ENCODE measurements at regions not wholly inside any gene's neighbourhood (a gene's known extent, or its start where the extent isn't known, plus 50 kb on each side); places are given as distances from the start of the nearest gene placed in this dataset.

DNA sequence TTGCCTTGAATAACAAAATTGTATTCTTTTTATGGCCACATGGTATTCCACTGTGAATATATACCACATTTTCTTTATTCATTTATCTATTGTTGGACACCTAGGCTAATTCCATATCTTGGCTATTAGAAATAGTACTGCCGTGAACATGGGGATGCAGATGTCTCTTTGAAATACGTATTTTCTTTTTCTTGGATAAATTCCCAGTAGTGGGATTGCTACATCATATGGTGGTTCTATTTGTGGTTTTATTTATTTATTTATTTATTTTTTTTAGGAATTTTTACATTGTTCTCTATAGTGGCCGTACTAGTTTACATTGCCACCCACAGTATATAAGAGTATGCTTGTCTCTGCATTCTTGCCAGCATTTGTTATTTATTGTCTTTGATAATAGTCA lies 679.8 kb upstream of the NRXN1 start:
- no peak for DNase-seq (ENCODE audit: low spot score)
- Histone ChIP-seq H3K27me3 (replicated peaks; ENCODE audit: insufficient read depth, low read depth, low read length, poor library complexity) (no peaks in the 10 kb centered on the region), H3K4me3 (ENCODE audit: low read depth, low read length, poor library complexity, severe bottlenecking) (no peak overlapping the region), H3K27ac (ENCODE audit: low read depth, low read length, poor library complexity, severe bottlenecking) (no peak overlapping the region), H3K9me3 (ENCODE audit: low read depth, low read length, poor library complexity, severe bottlenecking) (no peaks in the 10 kb centered on the region), H3K4me1 (ENCODE audit: insufficient read depth, low read length, poor library complexity, severe bottlenecking) (no peaks in the 10 kb centered on the region), H3K36me3 (ENCODE audit: insufficient read depth, low read length, poor library complexity, severe bottlenecking) (no peaks in the 10 kb centered on the region)
- intact Hi-C loops (cut with micrococcal nuclease; ENCODE audit: unreplicated experiment): no loop called here
- TF ChIP-seq EZH2 (IDR thresholded peaks at IDR 0.05; ENCODE audit: borderline replicate concordance, low read depth, low read length, poor library complexity, severe bottlenecking): no peak
- TF ChIP-seq, protein P1, sequence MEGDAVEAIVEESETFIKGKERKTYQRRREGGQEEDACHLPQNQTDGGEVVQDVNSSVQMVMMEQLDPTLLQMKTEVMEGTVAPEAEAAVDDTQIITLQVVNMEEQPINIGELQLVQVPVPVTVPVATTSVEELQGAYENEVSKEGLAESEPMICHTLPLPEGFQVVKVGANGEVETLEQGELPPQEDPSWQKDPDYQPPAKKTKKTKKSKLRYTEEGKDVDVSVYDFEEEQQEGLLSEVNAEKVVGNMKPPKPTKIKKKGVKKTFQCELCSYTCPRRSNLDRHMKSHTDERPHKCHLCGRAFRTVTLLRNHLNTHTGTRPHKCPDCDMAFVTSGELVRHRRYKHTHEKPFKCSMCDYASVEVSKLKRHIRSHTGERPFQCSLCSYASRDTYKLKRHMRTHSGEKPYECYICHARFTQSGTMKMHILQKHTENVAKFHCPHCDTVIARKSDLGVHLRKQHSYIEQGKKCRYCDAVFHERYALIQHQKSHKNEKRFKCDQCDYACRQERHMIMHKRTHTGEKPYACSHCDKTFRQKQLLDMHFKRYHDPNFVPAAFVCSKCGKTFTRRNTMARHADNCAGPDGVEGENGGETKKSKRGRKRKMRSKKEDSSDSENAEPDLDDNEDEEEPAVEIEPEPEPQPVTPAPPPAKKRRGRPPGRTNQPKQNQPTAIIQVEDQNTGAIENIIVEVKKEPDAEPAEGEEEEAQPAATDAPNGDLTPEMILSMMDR (conservative IDR thresholded peaks at IDR 0.05; ENCODE audit: low read depth, low read length): no peak
- no TSS peak for BruUV-seq (replicated peaks)
- ChIA-PET POLR2A (ENCODE audit: low non-redundant PET) (no interaction called here), CTCF (no interaction called here)

DNA sequence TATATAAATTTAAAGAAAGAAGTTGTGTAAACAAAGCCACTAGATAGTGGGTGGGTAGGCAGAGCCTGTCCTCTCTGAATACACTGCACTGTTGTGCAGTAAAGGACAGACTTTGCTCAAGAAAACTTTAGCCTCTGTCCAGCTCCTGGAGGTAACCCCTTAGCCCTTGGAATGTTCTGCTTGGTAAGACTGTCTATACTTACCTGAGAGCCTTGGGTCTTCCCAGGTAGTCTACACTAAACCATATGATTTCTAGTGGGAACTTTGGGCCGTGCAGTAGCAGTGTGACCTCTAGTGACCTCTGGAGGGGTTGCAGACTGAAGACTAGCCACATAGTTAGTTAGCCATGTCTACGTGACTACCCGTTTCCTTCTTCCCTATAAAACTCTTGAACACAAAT lies 678.3 kb upstream of the NRXN1 start:
- Histone ChIP-seq H3K27me3 (replicated peaks; ENCODE audit: insufficient read depth, low read depth, low read length, poor library complexity) (no peaks in the 10 kb centered on the region), H3K4me1 (ENCODE audit: insufficient read depth, low read length, poor library complexity, severe bottlenecking) (no peaks in the 10 kb centered on the region), H3K36me3 (ENCODE audit: insufficient read depth, low read length, poor library complexity, severe bottlenecking) (no peaks in the 10 kb centered on the region), H3K27ac (ENCODE audit: low read depth, low read length, poor library complexity, severe bottlenecking) (no peak overlapping the region), H3K9me3 (ENCODE audit: low read depth, low read length, poor library complexity, severe bottlenecking) (no peaks in the 10 kb centered on the region), H3K4me3 (ENCODE audit: low read depth, low read length, poor library complexity, severe bottlenecking) (no peak overlapping the region)
- intact Hi-C loops (cut with micrococcal nuclease; ENCODE audit: unreplicated experiment): no loop called here
- no TSS peak for BruUV-seq (replicated peaks)
- DNase-seq (ENCODE audit: low spot score): peak; percentile 3
- TF ChIP-seq EZH2 (IDR thresholded peaks at IDR 0.05; ENCODE audit: borderline replicate concordance, low read depth, low read length, poor library complexity, severe bottlenecking): no peak
- TF ChIP-seq, protein P1 (conservative IDR thresholded peaks at IDR 0.05; ENCODE audit: low read depth, low read length): 0 out of 2 replicates have a peak, but pooled peaks have one; percentile 18
- POLR2A ChIA-PET (ENCODE audit: low non-redundant PET): no interaction called here
- CTCF ChIA-PET: no interaction called here

DNA sequence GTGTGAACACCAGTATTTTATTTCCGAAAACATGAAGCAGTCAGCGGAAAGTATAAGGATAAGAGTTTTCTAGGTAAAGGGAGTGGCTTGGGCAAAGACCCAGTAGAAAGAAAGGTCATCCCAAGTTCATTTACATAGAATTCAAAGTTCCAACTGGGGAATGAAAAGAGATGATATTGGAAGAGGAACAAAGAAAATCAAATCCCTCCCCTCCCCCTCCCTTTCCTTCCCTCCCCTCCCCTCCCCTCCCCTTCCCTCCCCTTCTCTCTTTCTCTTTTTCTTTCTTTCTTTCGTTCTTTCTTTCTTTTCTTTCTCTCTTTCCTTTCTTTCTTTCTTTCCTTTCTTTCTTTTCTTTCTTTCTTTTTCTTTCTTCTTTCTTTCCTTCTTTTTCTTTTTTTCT lies 675.7 kb upstream of the NRXN1 start:
- Histone ChIP-seq H3K27me3 (replicated peaks; ENCODE audit: insufficient read depth, low read depth, low read length, poor library complexity) (no peaks in the 10 kb centered on the region), H3K27ac (ENCODE audit: low read depth, low read length, poor library complexity, severe bottlenecking) (no peak overlapping the region), H3K9me3 (ENCODE audit: low read depth, low read length, poor library complexity, severe bottlenecking) (no peaks in the 10 kb centered on the region), H3K36me3 (ENCODE audit: insufficient read depth, low read length, poor library complexity, severe bottlenecking) (no peaks in the 10 kb centered on the region), H3K4me3 (ENCODE audit: low read depth, low read length, poor library complexity, severe bottlenecking) (no peak overlapping the region), H3K4me1 (ENCODE audit: insufficient read depth, low read length, poor library complexity, severe bottlenecking) (no peaks in the 10 kb centered on the region)
- intact Hi-C loops (cut with micrococcal nuclease; ENCODE audit: unreplicated experiment): no loop called here
- TF ChIP-seq EZH2 (IDR thresholded peaks at IDR 0.05; ENCODE audit: borderline replicate concordance, low read depth, low read length, poor library complexity, severe bottlenecking): no peak
- TF ChIP-seq, protein P1 (conservative IDR thresholded peaks at IDR 0.05; ENCODE audit: low read depth, low read length): no peak
- DNase-seq (ENCODE audit: low spot score): no peak
- ChIA-PET POLR2A (ENCODE audit: low non-redundant PET) (no interaction called here), CTCF (no interaction called here)
- no TSS peak for BruUV-seq (replicated peaks)
